CD14-positive monocyte (primary cell): ENCODE measurements at regions not wholly inside any gene's neighbourhood (a gene's known extent, or its start where the extent isn't known, plus 50 kb on each side); places are given as distances from the start of the nearest gene placed in this dataset.

Source experiments
- DNase-seq, 3 donors: peaks; one replicate each; pipeline ENCODE4 v3.0.0-alpha.2; 2011 to 2022
- H2AFZ ChIP-seq: 2 replicates; pipeline ENCODE4 v1.6.0; 2012; ENCODE audit warnings: mild to moderate bottlenecking, low read depth, low read length, inconsistent platforms; ENCODE audit not compliant: insufficient read depth, poor library complexity, severe bottlenecking
- H3K27ac ChIP-seq, 2 donors: 1 replicate in 1 of 2; 2 replicates in 1 of 2; pipeline ENCODE4 v1.5.1; 2012 to 2013; ENCODE audit warnings: low read length in 2 of 2, control low read depth in 1 of 2, inconsistent platforms in 1 of 2, low read depth in 1 of 2, mild to moderate bottlenecking in 1 of 2
- H3K27me3 ChIP-seq, 2 donors: one replicate each; pipeline versions ENCODE4 v1.6.0 to v1.6.1; 2011 to 2013; ENCODE audit warnings: low read length in 2 of 2; ENCODE audit not compliant: control insufficient read depth in 2 of 2, insufficient read depth in 2 of 2
- H3K36me3 ChIP-seq, 2 donors: replicated peaks in 1 of 2; 1 replicate in 1 of 2; 2 replicates in 1 of 2; pipeline versions ENCODE4 v1.5.1 to v1.6.1; 2012 to 2013; ENCODE audit warnings: low read length in 2 of 2, control low read depth in 1 of 2, inconsistent platforms in 1 of 2, mild to moderate bottlenecking in 1 of 2; ENCODE audit not compliant: insufficient read depth in 2 of 2, control insufficient read depth in 1 of 2
- H3K4me1 ChIP-seq, 2 donors: 1 replicate in 1 of 2; 2 replicates in 1 of 2; pipeline versions ENCODE4 v1.5.1 to v1.6.1; 2012 to 2013; ENCODE audit warnings: low read length in 2 of 2, control low read depth in 1 of 2, inconsistent platforms in 1 of 2, mild to moderate bottlenecking in 1 of 2, moderate library complexity in 1 of 2; ENCODE audit not compliant: insufficient read depth in 2 of 2, control insufficient read depth in 1 of 2
- H3K4me2 ChIP-seq: replicated peaks from 2 replicates; pipeline ENCODE3; 2012; ENCODE audit warnings: low read length, moderate library complexity, mild to moderate bottlenecking; ENCODE audit not compliant: poor library complexity, severe bottlenecking; ENCODE audit errors: extremely low read depth
- H3K4me3 ChIP-seq, 3 experiments: fragments of 200-600 bp in 1 of 3; sonication (generic) in 1 of 3; replicated peaks in 1 of 3; 1 replicate in 2 of 3; 2 replicates in 1 of 3; pipeline ENCODE4 v1.5.1; 2011 to 2013; ENCODE audit warnings: low read length in 3 of 3, mild to moderate bottlenecking in 3 of 3, control low read depth in 2 of 3, low read depth in 2 of 3, inconsistent platforms in 1 of 3, moderate library complexity in 1 of 3
- H3K79me2 ChIP-seq: 2 replicates; pipeline ENCODE4 v1.6.0; 2012; ENCODE audit warnings: mild to moderate bottlenecking, control low read depth, inconsistent platforms, low read length, moderate library complexity; ENCODE audit not compliant: insufficient read depth
- H3K9ac ChIP-seq: 2 replicates; pipeline ENCODE4 v1.6.0; 2017; ENCODE audit warnings: low read length, mild to moderate bottlenecking; ENCODE audit not compliant: insufficient read depth, poor library complexity, severe bottlenecking
- H3K9me3 ChIP-seq, 2 donors: replicated peaks in 1 of 2; 1 replicate in 1 of 2; 2 replicates in 1 of 2; pipeline versions ENCODE4 v1.5.1 to v1.6.1; 2012 to 2013; ENCODE audit warnings: low read length in 2 of 2, control low read depth in 1 of 2; ENCODE audit not compliant: control insufficient read depth in 1 of 2, insufficient read depth in 1 of 2
- H4K20me1 ChIP-seq: 2 replicates; pipeline ENCODE4 v1.6.0; 2012; ENCODE audit warnings: mild to moderate bottlenecking, low read length, control low read depth, moderate library complexity; ENCODE audit not compliant: insufficient read depth
- H3K27ac Mint-ChIP-seq, 7 donors: one replicate each; pipeline ENCODE4 v1.8.0; 2020; ENCODE audit warnings: mild to moderate bottlenecking in 7 of 7, mixed read lengths in 7 of 7, moderate library complexity in 6 of 7, inconsistent platforms in 2 of 7
- H3K27me3 Mint-ChIP-seq, 3 donors: one replicate each; pipeline ENCODE4 v1.8.0; 2021 to 2022; ENCODE audit warnings: low read depth in 3 of 3, mild to moderate bottlenecking in 3 of 3, mixed read lengths in 3 of 3, moderate library complexity in 3 of 3, inconsistent platforms in 1 of 3
- H3K36me3 Mint-ChIP-seq, 2 donors: one replicate each; pipeline ENCODE4 v1.8.0; 2020; ENCODE audit warnings: mixed read lengths in 2 of 2, inconsistent platforms in 1 of 2, mild to moderate bottlenecking in 1 of 2
- H3K4me1 Mint-ChIP-seq: one replicate; pipeline ENCODE4 v1.8.0; 2020; ENCODE audit warnings: mild to moderate bottlenecking, mixed read lengths
- H3K4me3 Mint-ChIP-seq, 2 donors: one replicate each; pipeline ENCODE4 v1.8.0; 2020; ENCODE audit warnings: mild to moderate bottlenecking in 2 of 2, mixed read lengths in 2 of 2, moderate library complexity in 1 of 2
- H3K9me3 Mint-ChIP-seq, 7 donors: one replicate each; pipeline ENCODE4 v1.8.0; 2020 to 2022; ENCODE audit warnings: mixed read lengths in 7 of 7, mild to moderate bottlenecking in 6 of 7, moderate library complexity in 6 of 7, inconsistent platforms in 2 of 7
- CTCF ChIP-seq: fragments of 200-600 bp; IDR thresholded peaks from one replicate; pipeline ENCODE4 v1.8.0; 2022; ENCODE audit warnings: antibody characterized with exemption, mild to moderate bottlenecking
- WGBS: methylation state at CpG from one replicate; pipeline ENCODE4 v1.1.5; 2013; ENCODE audit warnings: missing lambda C conversion rate; ENCODE audit not compliant: insufficient coverage; 5-methylcytosine and 5-hydroxymethylcytosine counted together
- intact Hi-C, 2 donors: fragments of 100-400 bp; cut with micrococcal nuclease; formaldehyde crosslinking; loops; one replicate each; pipeline versions ENCODE4 v1.15.0 to v1.15.1; 2023

GRCh38 chr4:170853422-170854021, 763.8 kb upstream of the AADAT start:
- peaks cover 0 to 4% (median 0%) of the 10 kb centered on the region in 7 donors for H3K9me3 Mint-ChIP-seq
- Histone ChIP-seq H3K4me2 (no peak overlapping the region), H4K20me1 (no peaks in the 10 kb centered on the region), H3K27ac (no peak overlapping the region), H3K4me1 (no peaks in the 10 kb centered on the region), H3K9me3 (no peaks in the 10 kb centered on the region), H3K9ac (no peak overlapping the region), H3K79me2 (no peaks in the 10 kb centered on the region), H3K4me3 (no peak overlapping the region), H3K27me3 (no peaks in the 10 kb centered on the region), H2AFZ (no peak overlapping the region), H3K36me3 (no peaks in the 10 kb centered on the region)
- TF ChIP-seq CTCF = peak; percentile 43
- no peaks in the 10 kb centered on the region for H3K4me1 Mint-ChIP-seq
- H3K4me3 Mint-ChIP-seq = no peak overlapping the region
- intact Hi-C loops = no loop called here
- no peak overlapping the region for H3K27ac Mint-ChIP-seq
- H3K36me3 Mint-ChIP-seq = no peaks in the 10 kb centered on the region
- 23% methylated on average over 6 of the region's 8 CpGs for WGBS
- no peaks in the 10 kb centered on the region for H3K27me3 Mint-ChIP-seq
- no peak for DNase-seq

GRCh38 chr4:170849969-170850368, 760.2 kb upstream of the AADAT start:
- no peak overlapping the region for H3K27ac Mint-ChIP-seq
- H2AFZ ChIP-seq = no peak overlapping the region
- TF ChIP-seq CTCF = no peak
- WGBS = no CpG with 5 or more reads among the region's 1 CpG
- no peaks in the 10 kb centered on the region for H3K4me1 ChIP-seq
- no peaks in the 10 kb centered on the region for H3K4me1 Mint-ChIP-seq
- no peaks in the 10 kb centered on the region for H3K79me2 ChIP-seq
- no peak overlapping the region for H3K4me2 ChIP-seq
- H3K4me3 ChIP-seq = no peak overlapping the region
- no peaks in the 10 kb centered on the region for H3K27me3 ChIP-seq
- no peak for DNase-seq
- no peaks in the 10 kb centered on the region for H3K27me3 Mint-ChIP-seq
- intact Hi-C loops = no loop called here
- no peak overlapping the region for H3K4me3 Mint-ChIP-seq
- no peak overlapping the region for H3K9ac ChIP-seq
- H3K36me3 ChIP-seq = no peaks in the 10 kb centered on the region
- no peaks in the 10 kb centered on the region for H3K36me3 Mint-ChIP-seq
- no peaks in the 10 kb centered on the region for H4K20me1 ChIP-seq
- H3K9me3 Mint-ChIP-seq = peaks cover 0 to 4% (median 0%) of the 10 kb centered on the region in 7 donors
- H3K27ac ChIP-seq = no peak overlapping the region
- no peaks in the 10 kb centered on the region for H3K9me3 ChIP-seq
